HL-60 (cell line): ENCODE measurements at regions not wholly inside any gene's neighbourhood (a gene's known extent, or its start where the extent isn't known, plus 50 kb on each side); places are given as distances from the start of the nearest gene placed in this dataset.

ENCODE experiments used
- POLR2AphosphoS5 ChIP-seq: IDR thresholded peaks from 2 replicates; pipeline ENCODE4 v1.6.1; 2012; ENCODE audit warnings: low read depth
- SPI1 ChIP-seq: IDR thresholded peaks from 2 replicates; pipeline ENCODE4 v1.6.1; 2012; ENCODE audit warnings: low read depth, mild to moderate bottlenecking, borderline replicate concordance
- TF ChIP-seq, protein P1 (sequence below): IDR thresholded peaks from one replicate; pipeline ENCODE4 v1.5.1; 2011; ENCODE audit warnings: low read length, control low read depth, inconsistent platforms; ENCODE audit not compliant: insufficient read depth
- TF ChIP-seq, protein P2 (sequence below): IDR thresholded peaks from 2 replicates; pipeline ENCODE4 v1.6.1; 2012; ENCODE audit warnings: low read depth; ENCODE audit not compliant: insufficient replicate concordance

DNA sequence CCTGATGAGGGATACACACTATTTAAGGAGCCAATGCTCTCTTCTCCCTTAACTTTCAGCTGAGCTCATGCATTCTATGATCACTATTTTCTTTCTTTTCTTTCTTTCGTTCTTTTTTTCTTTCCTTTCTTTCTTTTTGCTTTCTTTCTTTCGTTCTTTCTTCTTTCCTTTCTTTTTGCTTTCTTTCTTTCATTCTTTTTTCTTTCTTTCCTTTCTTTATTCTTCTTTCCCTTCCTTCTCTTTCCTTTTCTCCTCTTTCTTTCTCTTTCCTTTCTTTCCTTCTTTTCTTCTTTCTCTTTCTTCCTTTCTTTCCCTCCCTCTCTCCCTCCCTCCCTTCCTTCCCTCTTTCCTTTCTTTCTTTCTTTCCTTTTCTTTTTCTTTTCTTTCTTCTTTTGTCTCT lies 761.2 kb downstream of the SEMA5A start:
- TF ChIP-seq, protein P1, sequence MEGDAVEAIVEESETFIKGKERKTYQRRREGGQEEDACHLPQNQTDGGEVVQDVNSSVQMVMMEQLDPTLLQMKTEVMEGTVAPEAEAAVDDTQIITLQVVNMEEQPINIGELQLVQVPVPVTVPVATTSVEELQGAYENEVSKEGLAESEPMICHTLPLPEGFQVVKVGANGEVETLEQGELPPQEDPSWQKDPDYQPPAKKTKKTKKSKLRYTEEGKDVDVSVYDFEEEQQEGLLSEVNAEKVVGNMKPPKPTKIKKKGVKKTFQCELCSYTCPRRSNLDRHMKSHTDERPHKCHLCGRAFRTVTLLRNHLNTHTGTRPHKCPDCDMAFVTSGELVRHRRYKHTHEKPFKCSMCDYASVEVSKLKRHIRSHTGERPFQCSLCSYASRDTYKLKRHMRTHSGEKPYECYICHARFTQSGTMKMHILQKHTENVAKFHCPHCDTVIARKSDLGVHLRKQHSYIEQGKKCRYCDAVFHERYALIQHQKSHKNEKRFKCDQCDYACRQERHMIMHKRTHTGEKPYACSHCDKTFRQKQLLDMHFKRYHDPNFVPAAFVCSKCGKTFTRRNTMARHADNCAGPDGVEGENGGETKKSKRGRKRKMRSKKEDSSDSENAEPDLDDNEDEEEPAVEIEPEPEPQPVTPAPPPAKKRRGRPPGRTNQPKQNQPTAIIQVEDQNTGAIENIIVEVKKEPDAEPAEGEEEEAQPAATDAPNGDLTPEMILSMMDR: no peak
- TF ChIP-seq SPI1: no peak
- no peak for TF ChIP-seq POLR2AphosphoS5
- TF ChIP-seq, protein P2, sequence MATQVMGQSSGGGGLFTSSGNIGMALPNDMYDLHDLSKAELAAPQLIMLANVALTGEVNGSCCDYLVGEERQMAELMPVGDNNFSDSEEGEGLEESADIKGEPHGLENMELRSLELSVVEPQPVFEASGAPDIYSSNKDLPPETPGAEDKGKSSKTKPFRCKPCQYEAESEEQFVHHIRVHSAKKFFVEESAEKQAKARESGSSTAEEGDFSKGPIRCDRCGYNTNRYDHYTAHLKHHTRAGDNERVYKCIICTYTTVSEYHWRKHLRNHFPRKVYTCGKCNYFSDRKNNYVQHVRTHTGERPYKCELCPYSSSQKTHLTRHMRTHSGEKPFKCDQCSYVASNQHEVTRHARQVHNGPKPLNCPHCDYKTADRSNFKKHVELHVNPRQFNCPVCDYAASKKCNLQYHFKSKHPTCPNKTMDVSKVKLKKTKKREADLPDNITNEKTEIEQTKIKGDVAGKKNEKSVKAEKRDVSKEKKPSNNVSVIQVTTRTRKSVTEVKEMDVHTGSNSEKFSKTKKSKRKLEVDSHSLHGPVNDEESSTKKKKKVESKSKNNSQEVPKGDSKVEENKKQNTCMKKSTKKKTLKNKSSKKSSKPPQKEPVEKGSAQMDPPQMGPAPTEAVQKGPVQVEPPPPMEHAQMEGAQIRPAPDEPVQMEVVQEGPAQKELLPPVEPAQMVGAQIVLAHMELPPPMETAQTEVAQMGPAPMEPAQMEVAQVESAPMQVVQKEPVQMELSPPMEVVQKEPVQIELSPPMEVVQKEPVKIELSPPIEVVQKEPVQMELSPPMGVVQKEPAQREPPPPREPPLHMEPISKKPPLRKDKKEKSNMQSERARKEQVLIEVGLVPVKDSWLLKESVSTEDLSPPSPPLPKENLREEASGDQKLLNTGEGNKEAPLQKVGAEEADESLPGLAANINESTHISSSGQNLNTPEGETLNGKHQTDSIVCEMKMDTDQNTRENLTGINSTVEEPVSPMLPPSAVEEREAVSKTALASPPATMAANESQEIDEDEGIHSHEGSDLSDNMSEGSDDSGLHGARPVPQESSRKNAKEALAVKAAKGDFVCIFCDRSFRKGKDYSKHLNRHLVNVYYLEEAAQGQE: no peak
